Spleen (tissue), 7 donors: ENCODE measurements at regions not wholly inside any gene's neighbourhood (a gene's known extent, or its start where the extent isn't known, plus 50 kb on each side); places are given as distances from the start of the nearest gene placed in this dataset.

ENCODE experiments used
- POLR2A ChIP-seq, 3 donors: fragments of 450-650 bp; IDR thresholded peaks; one replicate each; pipeline ENCODE4 v1.5.1; 2017; ENCODE audit warnings: antibody characterized with exemption in 3 of 3, mild to moderate bottlenecking in 1 of 3
- POLR2AphosphoS5 ChIP-seq, 3 donors: sonication (generic); formaldehyde crosslinking; IDR thresholded peaks; one replicate each; pipeline ENCODE4 v1.5.1; 2017; ENCODE audit warnings: antibody characterized with exemption in 3 of 3
- TF ChIP-seq, protein P1 (sequence below), 11 experiments: fragments of 200-600 bp in 7 of 11; fragments of 450-650 bp in 4 of 11; sonication (generic) in 4 of 11; IDR thresholded peaks in 8 of 11; conservative IDR thresholded peaks in 3 of 11; 1 replicate in 7 of 11; 2 replicates in 4 of 11; pipeline versions ENCODE4 v1.4.0 to v1.8.0; 2016 to 2021; ENCODE audit warnings: antibody characterized with exemption in 11 of 11, inconsistent platforms in 4 of 11, mild to moderate bottlenecking in 1 of 11
- donor health status: DM: no; HTN: no; CAD: no; lungs with moderate emphysema.
- donor health status: DM: no; HTN: no; CAD: no.
- donor health status: DM: no; HTN: no; CAD: no.

DNA sequence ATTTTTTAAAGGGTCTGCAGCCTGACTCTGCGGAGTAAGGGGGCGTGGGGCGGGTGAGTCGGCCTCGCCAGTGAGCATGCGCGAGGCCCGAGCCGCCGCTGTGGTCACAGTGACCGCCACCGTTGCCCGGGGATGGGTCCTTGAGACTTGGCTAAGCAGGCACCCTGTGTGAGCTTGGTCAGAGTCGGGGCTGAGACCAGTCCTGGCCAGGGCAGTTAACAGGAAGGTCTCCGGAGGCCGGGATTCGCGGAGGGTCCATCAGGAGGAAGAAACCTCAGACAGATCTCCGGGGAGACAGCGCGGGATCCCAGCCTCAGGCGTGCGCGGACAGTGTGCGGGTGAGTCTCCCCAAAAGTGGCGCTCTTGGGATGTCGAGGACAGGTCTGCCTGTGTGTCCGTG lies 1384.4 kb upstream of the PCDH10 start:
- TF ChIP-seq POLR2A (IDR thresholded peaks at IDR 0.05) (no peak), POLR2AphosphoS5 (IDR thresholded peaks at IDR 0.05) (no peak)
- TF ChIP-seq, protein P1, sequence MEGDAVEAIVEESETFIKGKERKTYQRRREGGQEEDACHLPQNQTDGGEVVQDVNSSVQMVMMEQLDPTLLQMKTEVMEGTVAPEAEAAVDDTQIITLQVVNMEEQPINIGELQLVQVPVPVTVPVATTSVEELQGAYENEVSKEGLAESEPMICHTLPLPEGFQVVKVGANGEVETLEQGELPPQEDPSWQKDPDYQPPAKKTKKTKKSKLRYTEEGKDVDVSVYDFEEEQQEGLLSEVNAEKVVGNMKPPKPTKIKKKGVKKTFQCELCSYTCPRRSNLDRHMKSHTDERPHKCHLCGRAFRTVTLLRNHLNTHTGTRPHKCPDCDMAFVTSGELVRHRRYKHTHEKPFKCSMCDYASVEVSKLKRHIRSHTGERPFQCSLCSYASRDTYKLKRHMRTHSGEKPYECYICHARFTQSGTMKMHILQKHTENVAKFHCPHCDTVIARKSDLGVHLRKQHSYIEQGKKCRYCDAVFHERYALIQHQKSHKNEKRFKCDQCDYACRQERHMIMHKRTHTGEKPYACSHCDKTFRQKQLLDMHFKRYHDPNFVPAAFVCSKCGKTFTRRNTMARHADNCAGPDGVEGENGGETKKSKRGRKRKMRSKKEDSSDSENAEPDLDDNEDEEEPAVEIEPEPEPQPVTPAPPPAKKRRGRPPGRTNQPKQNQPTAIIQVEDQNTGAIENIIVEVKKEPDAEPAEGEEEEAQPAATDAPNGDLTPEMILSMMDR (IDR thresholded peaks at IDR 0.05 in 8 of 11, conservative IDR thresholded peaks at IDR 0.05 in 3 of 11): no peak
